GM12873 (cell line): ENCODE measurements at regions not wholly inside any gene's neighbourhood (a gene's known extent, or its start where the extent isn't known, plus 50 kb on each side); places are given as distances from the start of the nearest gene placed in this dataset.

Source experiments
- CTCF ChIP-seq: IDR thresholded peaks from 2 replicates; pipeline ENCODE4 v1.5.1; 2012; ENCODE audit warnings: low read depth, mild to moderate bottlenecking, moderate library complexity, low read length, control low read depth; ENCODE audit not compliant: insufficient read depth; ENCODE audit errors: missing control alignments

- no peak for TF ChIP-seq CTCF
These were observed 143.4 kb upstream of the ZNF608 start for GRCh38 chr5:124889850-124890249.

- TF ChIP-seq CTCF: no peak
These were observed 144.7 kb upstream of the ZNF608 start for GRCh38 chr5:124891179-124891578.

GRCh38 chr5:124892185-124892848 lies 145.9 kb upstream of the ZNF608 start:
- no peak for TF ChIP-seq CTCF

- no peak for TF ChIP-seq CTCF
These were observed 148.1 kb upstream of the ZNF608 start for GRCh38 chr5:124894541-124894940.

- TF ChIP-seq CTCF: no peak
These were observed 148.8 kb upstream of the ZNF608 start for GRCh38 chr5:124895236-124895635.

GRCh38 chr5:124901081-124901480 lies 154.6 kb upstream of the ZNF608 start:
- no peak for TF ChIP-seq CTCF

GRCh38 chr5:124902097-124902821 lies 155.8 kb upstream of the ZNF608 start:
- no peak for TF ChIP-seq CTCF
